Kidney (tissue), 13 donors: ENCODE measurements at regions not wholly inside any gene's neighbourhood (a gene's known extent, or its start where the extent isn't known, plus 50 kb on each side); places are given as distances from the start of the nearest gene placed in this dataset.
A peak's percentile ranks its signal among the peaks of the same experiment; 100 is the strongest.
"Not testable (repeated sequence)": the region's sequence is repeated elsewhere in the genome, so short reads cannot be mapped to it uniquely, and the experiment has no call there.

Source experiments
- DNase-seq, 5 donors: peaks; one replicate each; pipeline ENCODE4 v3.0.0-alpha.2; 2013 to 2020
- FAIRE-seq: peaks from 2 replicates; lab custom pipeline; 2012; peaks lifted over from hg19 to GRCh38; lab: Jason Lieb, UNC
- H3K27ac ChIP-seq, 2 donors: one replicate each; pipeline ENCODE4 v1.7.0; 2013; ENCODE audit warnings: low read depth in 2 of 2, low read length in 2 of 2, inconsistent platforms in 1 of 2
- H3K27me3 ChIP-seq: one replicate; pipeline ENCODE4 v1.7.1; 2013; ENCODE audit warnings: low read length, inconsistent platforms; ENCODE audit not compliant: control insufficient read depth, insufficient read depth
- H3K36me3 ChIP-seq, 3 donors: one replicate each; pipeline versions ENCODE4 v1.7.0 to v1.7.1; 2013; ENCODE audit warnings: low read length in 3 of 3, control low read depth in 1 of 3, inconsistent platforms in 1 of 3; ENCODE audit not compliant: insufficient read depth in 3 of 3, control insufficient read depth in 2 of 3
- H3K4me1 ChIP-seq, 3 donors: one replicate each; pipeline versions ENCODE4 v1.7.0 to v1.7.1; 2013; ENCODE audit warnings: low read length in 3 of 3, inconsistent platforms in 1 of 3, low read depth in 1 of 3; ENCODE audit not compliant: control insufficient read depth in 2 of 3, insufficient read depth in 2 of 3
- H3K4me3 ChIP-seq, 3 donors: one replicate each; pipeline versions ENCODE4 v1.7.0 to v1.8.1; 2013; ENCODE audit warnings: low read length in 3 of 3, control low read depth in 1 of 3, inconsistent platforms in 1 of 3
- H3K9ac ChIP-seq, 3 donors: one replicate each; pipeline versions ENCODE4 v1.7.0 to v1.7.1; 2013; ENCODE audit warnings: low read length in 3 of 3, control low read depth in 1 of 3, inconsistent platforms in 1 of 3
- H3K9me3 ChIP-seq, 3 donors: one replicate each; pipeline versions ENCODE4 v1.7.0 to v1.7.1; 2013; ENCODE audit warnings: low read length in 3 of 3, control low read depth in 1 of 3, inconsistent platforms in 1 of 3; ENCODE audit not compliant: control insufficient read depth in 2 of 3, insufficient read depth in 1 of 3
- CTCF ChIP-seq: IDR thresholded peaks from 3 replicates; pipeline ENCODE4 v1.5.1; 2012; ENCODE audit warnings: mild to moderate bottlenecking, moderate library complexity, borderline replicate concordance; ENCODE audit not compliant: insufficient read depth; ENCODE audit errors: extremely low read depth
- intact Hi-C: fragments of 100-400 bp; cut with DNase I; formaldehyde crosslinking; loops from one replicate; pipeline ENCODE4 v1.11.1; 2022
- donor health status: control.
- donor health status: control.
- donor health status: control.
- donor health status: control.
- donor health status: control.
- donor health status: DM: yes; HTN: yes; CAD: no.
- donor health status: Normal renal cell carcinoma (clear cell type).

DNA sequence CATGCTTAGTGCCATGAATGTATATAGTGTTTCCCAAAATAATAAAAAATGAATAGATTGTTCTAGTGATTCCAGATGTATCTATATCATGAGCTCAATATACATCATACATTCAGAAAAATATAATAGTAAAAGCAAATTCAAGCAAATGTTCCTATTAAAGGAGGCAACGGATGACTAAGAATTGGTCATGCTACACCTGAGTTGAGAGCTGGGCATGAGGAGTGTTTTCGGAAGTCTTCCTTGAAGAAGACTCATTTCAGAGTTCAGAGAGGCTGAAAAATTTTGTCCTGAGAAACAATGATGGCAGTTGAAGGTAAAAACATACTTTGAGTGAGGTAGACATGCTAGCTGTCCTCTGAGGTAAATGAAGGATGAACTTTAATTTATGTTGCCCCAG, 79.3 kb upstream of the IL1RAPL2 start:
- Histone ChIP-seq H3K4me3 (no peak overlapping the region), H3K9ac (no peak overlapping the region), H3K27ac (no peak overlapping the region), H3K36me3 (no peaks in the 10 kb centered on the region), H3K4me1 (no peaks in the 10 kb centered on the region), H3K27me3 (peaks cover 2% of the 10 kb centered on the region), H3K9me3 (no peaks in the 10 kb centered on the region)
- DNase-seq (no peak), FAIRE-seq (no peak)
- TF ChIP-seq CTCF: no peak
- intact Hi-C loops: no loop called here

DNA sequence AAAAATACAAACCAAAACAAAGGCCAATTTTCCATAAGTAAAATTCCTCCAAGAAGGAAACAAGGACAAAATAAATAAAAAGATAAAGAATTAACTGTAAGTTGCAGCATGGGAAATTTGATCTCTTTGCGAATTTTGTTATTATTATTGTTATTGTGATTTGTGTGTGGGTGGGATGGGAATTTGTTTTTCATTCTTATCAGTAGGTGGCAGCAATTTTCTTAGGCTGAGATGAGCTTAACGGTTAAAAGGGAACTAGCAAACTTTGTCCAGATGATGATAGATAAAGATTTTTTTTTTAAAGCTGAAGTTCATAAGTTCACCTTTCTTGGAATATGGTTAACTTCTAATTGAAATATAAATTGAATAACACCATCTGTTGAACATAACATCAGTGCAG, 83.2 kb upstream of the IL1RAPL2 start:
- no peak for TF ChIP-seq CTCF
- Histone ChIP-seq H3K9ac (no peak overlapping the region), H3K4me1 (no peaks in the 10 kb centered on the region), H3K27ac (no peak overlapping the region), H3K36me3 (no peaks in the 10 kb centered on the region), H3K9me3 (no peaks in the 10 kb centered on the region), H3K27me3 (peaks cover 2% of the 10 kb centered on the region), H3K4me3 (no peak overlapping the region)
- DNase-seq (no peak), FAIRE-seq (peak; percentile 94)
- intact Hi-C loops: no loop called here

DNA sequence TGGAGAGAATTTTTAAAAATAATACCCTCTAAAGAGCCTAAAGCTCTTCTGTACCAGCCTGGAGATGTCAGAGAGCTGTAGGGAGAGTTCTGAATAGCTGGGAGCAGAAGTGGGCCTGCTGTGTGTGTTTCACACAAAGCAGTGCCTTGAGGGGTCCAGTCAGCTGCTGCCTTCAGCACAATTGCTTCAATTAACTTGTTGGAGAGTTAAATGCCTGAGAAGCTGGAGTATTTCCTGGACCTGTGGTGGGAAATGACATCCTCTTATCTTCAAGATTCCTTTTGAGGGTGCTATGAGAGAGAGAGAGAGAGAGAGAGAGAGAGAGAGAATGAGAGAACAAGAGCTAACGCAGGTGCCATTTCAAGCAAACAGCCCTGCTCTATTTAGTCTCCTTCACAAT, 96.2 kb upstream of the IL1RAPL2 start:
- Histone ChIP-seq H3K4me1 (no peaks in the 10 kb centered on the region), H3K27ac (no peak overlapping the region), H3K4me3 (no peak overlapping the region), H3K9me3 (no peaks in the 10 kb centered on the region), H3K9ac (no peak overlapping the region), H3K27me3 (no peaks in the 10 kb centered on the region), H3K36me3 (no peaks in the 10 kb centered on the region)
- no peak for TF ChIP-seq CTCF
- DNase-seq: no peak
- intact Hi-C loops: no loop called here
- FAIRE-seq: no peak

DNA sequence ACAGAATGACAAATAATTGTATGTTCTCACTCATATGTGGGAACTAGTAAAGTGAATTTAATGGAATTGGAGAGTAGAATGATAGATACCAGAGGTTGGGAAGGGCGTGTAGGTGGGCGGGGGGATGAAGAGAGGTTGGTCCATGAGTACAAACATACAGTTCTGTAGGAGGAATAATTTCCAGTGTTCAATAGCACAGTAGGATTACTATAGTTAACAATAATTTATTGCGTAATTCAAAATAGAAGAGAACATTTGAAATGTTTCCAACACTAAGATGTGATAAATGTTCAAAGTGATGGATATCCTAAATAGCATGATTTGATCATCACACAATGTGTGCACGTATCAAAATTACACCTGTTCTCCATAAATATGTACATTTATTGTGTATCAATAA, 106.2 kb upstream of the IL1RAPL2 start:
- no peaks in the 10 kb centered on the region for H3K4me1 ChIP-seq
- no peaks in the 10 kb centered on the region for H3K9me3 ChIP-seq
- TF ChIP-seq CTCF: no peak
- intact Hi-C loops: no loop called here
- H3K4me3 ChIP-seq: no peak overlapping the region
- H3K9ac ChIP-seq: no peak overlapping the region
- DNase-seq (no peak), FAIRE-seq (no peak)
- H3K36me3 ChIP-seq: no peaks in the 10 kb centered on the region
- no peaks in the 10 kb centered on the region for H3K27me3 ChIP-seq
- H3K27ac ChIP-seq: no peak overlapping the region

DNA sequence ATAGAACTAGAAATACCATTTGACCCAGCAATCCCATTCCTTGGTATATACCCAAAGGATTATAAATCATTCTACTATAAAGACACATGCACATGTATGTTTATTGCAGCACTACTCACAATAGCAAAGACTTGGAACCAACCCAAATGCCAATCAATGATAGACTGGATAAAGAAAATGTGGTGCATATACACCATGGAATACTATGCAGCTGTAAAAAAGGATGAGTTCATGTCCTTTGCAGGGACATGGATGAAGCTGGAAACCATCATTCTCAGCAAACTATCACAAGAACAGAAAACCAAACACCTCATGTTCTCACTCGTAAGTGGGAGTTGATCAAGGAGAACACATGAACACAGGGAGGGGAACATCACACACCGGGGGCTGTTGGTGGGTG, 108.9 kb upstream of the IL1RAPL2 start:
- H3K4me3 ChIP-seq, DNase-seq, H3K27ac ChIP-seq, H3K4me1 ChIP-seq, H3K27me3 ChIP-seq, FAIRE-seq, intact Hi-C loops, H3K36me3 ChIP-seq, H3K9me3 ChIP-seq, H3K9ac ChIP-seq: not testable (repeated sequence)
